ENCODE measurements at regions not wholly inside any gene's neighbourhood (a gene's known extent, or its start where the extent isn't known, plus 50 kb on each side); places are given as distances from the start of the nearest gene placed in this dataset.
"Not testable (repeated sequence)": the region's sequence is repeated elsewhere in the genome, so short reads cannot be mapped to it uniquely, and the experiment has no call there.

DNA sequence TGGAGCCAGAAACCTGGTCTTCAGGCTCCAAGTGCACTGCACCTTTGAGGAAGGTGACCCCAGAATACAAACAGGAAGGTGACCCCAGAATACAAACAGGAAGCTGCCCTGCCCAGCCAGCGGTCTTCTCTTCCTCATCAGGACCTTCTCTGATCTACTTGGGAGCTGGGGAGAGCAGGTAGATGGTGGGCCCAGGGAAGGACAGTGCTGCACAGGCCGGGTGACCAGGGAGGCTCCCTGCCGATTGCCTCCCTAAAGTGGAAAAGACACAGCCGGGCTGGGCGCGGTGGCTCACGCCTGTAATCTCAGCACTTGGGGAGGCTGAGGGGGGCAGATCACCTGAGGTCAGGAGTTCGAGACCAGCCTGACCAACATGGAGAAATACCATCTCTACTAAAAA is 151.8 kb upstream of the CHST15 start:
- peaks cover 0 to 5% of the 10 kb centered on the region in 2 donors for H3K27me3 Mint-ChIP-seq
- no peak overlapping the region for H3K4me3 ChIP-seq (ENCODE audit: control insufficient read depth in 1 of 2, extremely low read depth in 1 of 2, low read length in 1 of 2)
- no peak overlapping the region for H3K4me3 Mint-ChIP-seq
- H3K36me3 Mint-ChIP-seq, result no peaks in the 10 kb centered on the region
- H3K27ac Mint-ChIP-seq, result no peak overlapping the region
- ChIA-PET POLR2A (no interaction called here), CTCF (no interaction called here)
- 100% methylated on average over 1 of the region's 8 CpGs for WGBS (ENCODE audit: insufficient coverage)
- peaks cover 0 to 22% of the 10 kb centered on the region in 2 experiments for H3K27me3 ChIP-seq (replicated peaks in 1 of 2; ENCODE audit: control insufficient read depth in 2 of 2, extremely low read depth in 1 of 2, insufficient read depth in 2 of 2, low read length in 1 of 2)
- H3K4me1 ChIP-seq (ENCODE audit: control insufficient read depth in 1 of 2, extremely low read depth in 1 of 2, insufficient read depth in 2 of 2, low read length in 2 of 2), result no peaks in the 10 kb centered on the region
- H3K9me3 ChIP-seq, result no peaks in the 10 kb centered on the region
- no peaks in the 10 kb centered on the region for H3K4me1 Mint-ChIP-seq
- ATAC-seq (replicated peaks in 1 of 4) (no peak), DNase-seq (no peak)
- H3K27ac ChIP-seq (ENCODE audit: low read length), result no peak overlapping the region
- H3K9me3 Mint-ChIP-seq, result no peaks in the 10 kb centered on the region
- no peaks in the 10 kb centered on the region for H3K36me3 ChIP-seq (ENCODE audit: control insufficient read depth in 2 of 2, extremely low read depth in 1 of 2, insufficient read depth in 1 of 2, low read length in 1 of 2)

DNA sequence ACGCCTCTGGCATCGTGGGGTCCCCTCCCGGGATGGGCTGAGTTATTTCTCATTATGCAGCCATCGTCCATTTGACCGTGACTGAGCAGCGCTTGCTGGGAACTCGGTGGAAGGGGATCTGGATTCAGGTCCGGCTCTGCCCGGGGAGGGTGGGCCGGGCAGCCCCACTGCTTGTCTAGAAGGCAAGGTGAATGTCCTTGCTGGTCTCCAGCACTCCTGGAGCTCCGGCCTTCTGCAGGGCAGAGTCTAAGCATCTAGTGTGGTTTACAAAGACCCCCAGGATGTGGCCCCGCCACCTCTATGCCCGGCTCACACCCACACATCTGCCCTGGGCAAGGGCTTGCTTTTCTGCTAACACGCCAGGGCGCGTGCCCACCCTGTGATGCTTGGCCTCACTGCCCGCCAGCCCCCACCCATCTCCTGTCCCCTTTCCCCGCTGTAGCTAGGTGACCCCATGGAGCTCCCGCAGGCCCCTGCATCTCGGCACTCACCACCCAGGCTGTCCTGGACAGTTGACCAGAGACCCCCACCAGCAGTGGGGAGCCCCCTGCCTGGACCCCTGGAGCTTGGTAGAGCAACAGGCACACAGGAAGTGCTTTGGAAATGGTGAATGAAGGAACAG is 151.0 kb upstream of the CHST15 start:
- no peaks in the 10 kb centered on the region for H3K36me3 Mint-ChIP-seq
- H3K27ac Mint-ChIP-seq, result no peak overlapping the region
- H3K27me3 ChIP-seq (replicated peaks in 1 of 2; ENCODE audit: control insufficient read depth in 2 of 2, extremely low read depth in 1 of 2, insufficient read depth in 2 of 2, low read length in 1 of 2), result peaks cover 0 to 19% of the 10 kb centered on the region in 2 experiments
- WGBS (ENCODE audit: insufficient coverage), result 77% methylated on average over 15 of the region's 20 CpGs
- DNase-seq, result no peak
- no peak overlapping the region for H3K4me3 Mint-ChIP-seq
- no peaks in the 10 kb centered on the region for H3K9me3 Mint-ChIP-seq
- ATAC-seq (replicated peaks in 1 of 4), result no peak
- no peak overlapping the region for H3K4me3 ChIP-seq (ENCODE audit: control insufficient read depth in 1 of 2, extremely low read depth in 1 of 2, low read length in 1 of 2)
- H3K4me1 ChIP-seq (ENCODE audit: control insufficient read depth in 1 of 2, extremely low read depth in 1 of 2, insufficient read depth in 2 of 2, low read length in 2 of 2), result no peaks in the 10 kb centered on the region
- no peaks in the 10 kb centered on the region for H3K9me3 ChIP-seq
- CTCF ChIA-PET, result no interaction called here
- no peak overlapping the region for H3K27ac ChIP-seq (ENCODE audit: low read length)
- no peaks in the 10 kb centered on the region for H3K4me1 Mint-ChIP-seq
- peaks cover 0 to 3% of the 10 kb centered on the region in 2 donors for H3K27me3 Mint-ChIP-seq
- POLR2A ChIA-PET, result no interaction called here
- no peaks in the 10 kb centered on the region for H3K36me3 ChIP-seq (ENCODE audit: control insufficient read depth in 2 of 2, extremely low read depth in 1 of 2, insufficient read depth in 1 of 2, low read length in 1 of 2)

DNA sequence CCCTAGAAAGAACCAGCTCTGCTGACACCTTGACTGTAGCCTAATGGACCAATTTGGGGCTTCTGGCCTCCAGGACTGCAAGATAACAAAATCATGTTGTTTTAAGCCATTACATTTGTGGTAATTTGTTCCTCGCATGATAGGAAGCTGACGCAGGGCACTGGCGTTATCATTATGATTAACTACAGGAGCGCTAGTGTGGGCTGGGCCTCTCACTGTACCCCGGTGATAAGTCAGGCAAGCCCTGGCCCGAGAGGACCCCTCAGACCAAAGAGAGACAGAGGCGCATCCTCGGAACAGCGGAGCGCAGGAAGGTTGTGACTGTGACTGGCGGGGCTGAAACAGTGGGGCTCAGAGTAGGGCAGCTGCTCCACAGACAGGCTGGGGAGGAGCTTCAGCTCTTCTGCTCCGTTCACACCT is 150.3 kb upstream of the CHST15 start:
- ATAC-seq (replicated peaks in 1 of 4) (no peak), DNase-seq (no peak)
- Mint-ChIP-seq H3K36me3 (no peaks in the 10 kb centered on the region), H3K4me1 (no peaks in the 10 kb centered on the region), H3K27me3 (peaks cover 0 to 3% of the 10 kb centered on the region in 2 donors), H3K27ac (no peak overlapping the region), H3K4me3 (no peak overlapping the region), H3K9me3 (no peaks in the 10 kb centered on the region)
- CTCF ChIA-PET, result no interaction called here
- Histone ChIP-seq H3K9me3 (no peaks in the 10 kb centered on the region), H3K4me1 (ENCODE audit: control insufficient read depth in 1 of 2, extremely low read depth in 1 of 2, insufficient read depth in 2 of 2, low read length in 2 of 2) (no peaks in the 10 kb centered on the region), H3K27me3 (replicated peaks in 1 of 2; ENCODE audit: control insufficient read depth in 2 of 2, extremely low read depth in 1 of 2, insufficient read depth in 2 of 2, low read length in 1 of 2) (peaks cover 0 to 15% of the 10 kb centered on the region in 2 experiments), H3K27ac (ENCODE audit: low read length) (no peak overlapping the region), H3K4me3 (ENCODE audit: control insufficient read depth in 1 of 2, extremely low read depth in 1 of 2, low read length in 1 of 2) (no peak overlapping the region), H3K36me3 (ENCODE audit: control insufficient read depth in 2 of 2, extremely low read depth in 1 of 2, insufficient read depth in 1 of 2, low read length in 1 of 2) (no peaks in the 10 kb centered on the region)
- POLR2A ChIA-PET, result no interaction called here
- WGBS (ENCODE audit: insufficient coverage), result 79% methylated on average over 12 of the region's 12 CpGs

DNA sequence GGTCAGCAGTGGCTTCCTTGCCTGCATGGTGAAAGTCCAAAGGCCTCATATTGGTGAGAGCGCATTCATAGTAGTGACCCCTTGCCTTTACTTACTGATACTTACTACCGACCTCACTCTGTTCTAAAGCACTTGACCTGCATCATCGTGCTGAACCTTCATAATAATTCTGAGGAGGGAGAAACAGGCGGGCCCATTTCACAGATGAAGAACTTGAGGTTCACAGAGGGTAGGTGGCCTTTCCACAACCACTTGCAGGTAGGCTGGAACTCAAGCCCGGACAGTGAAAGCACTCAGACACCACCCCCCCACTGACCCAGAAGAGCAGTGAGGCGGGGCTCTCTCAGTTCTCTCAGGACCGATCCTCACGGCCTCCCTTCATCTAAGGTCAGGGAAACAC is 149.4 kb upstream of the CHST15 start:
- H3K4me1 Mint-ChIP-seq, result no peaks in the 10 kb centered on the region
- Histone ChIP-seq H3K9me3 (no peaks in the 10 kb centered on the region), H3K4me1 (ENCODE audit: control insufficient read depth in 1 of 2, extremely low read depth in 1 of 2, insufficient read depth in 2 of 2, low read length in 2 of 2) (no peaks in the 10 kb centered on the region), H3K36me3 (ENCODE audit: control insufficient read depth in 2 of 2, extremely low read depth in 1 of 2, insufficient read depth in 1 of 2, low read length in 1 of 2) (no peaks in the 10 kb centered on the region), H3K4me3 (ENCODE audit: control insufficient read depth in 1 of 2, extremely low read depth in 1 of 2, low read length in 1 of 2) (no peak overlapping the region), H3K27me3 (replicated peaks in 1 of 2; ENCODE audit: control insufficient read depth in 2 of 2, extremely low read depth in 1 of 2, insufficient read depth in 2 of 2, low read length in 1 of 2) (peaks cover 0 to 13% of the 10 kb centered on the region in 2 experiments), H3K27ac (ENCODE audit: low read length) (no peak overlapping the region)
- no peak for DNase-seq
- H3K36me3 Mint-ChIP-seq, result no peaks in the 10 kb centered on the region
- peaks cover 0 to 3% of the 10 kb centered on the region in 2 donors for H3K27me3 Mint-ChIP-seq
- H3K9me3 Mint-ChIP-seq, result no peaks in the 10 kb centered on the region
- ATAC-seq (replicated peaks in 1 of 4), result no peak
- ChIA-PET CTCF (no interaction called here), POLR2A (no interaction called here)
- H3K27ac Mint-ChIP-seq, result no peak overlapping the region
- WGBS (ENCODE audit: insufficient coverage), result no CpG with 5 or more reads among the region's 8 CpGs
- no peak overlapping the region for H3K4me3 Mint-ChIP-seq

DNA sequence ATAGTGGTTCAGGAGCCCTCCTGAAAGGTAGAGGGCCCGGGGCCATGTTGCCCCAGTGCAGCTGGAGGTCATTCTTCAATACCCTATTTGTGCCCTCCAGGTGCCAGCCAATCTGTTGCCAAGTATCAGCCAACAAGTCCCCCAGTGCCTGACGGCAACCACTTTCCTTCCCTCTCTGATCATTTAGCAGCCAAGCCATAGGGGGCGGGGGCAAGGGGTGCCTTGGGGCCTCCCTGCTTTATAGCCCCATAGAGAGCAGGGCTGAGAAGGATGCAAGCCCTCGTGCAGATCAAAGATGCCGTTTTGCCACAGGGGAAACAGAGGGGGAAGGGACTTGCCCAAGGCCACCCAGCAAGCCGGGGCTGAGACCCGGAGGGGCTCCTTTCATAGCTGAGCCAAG is 149.0 kb upstream of the CHST15 start:
- H3K27me3 ChIP-seq (replicated peaks in 1 of 2; ENCODE audit: control insufficient read depth in 2 of 2, extremely low read depth in 1 of 2, insufficient read depth in 2 of 2, low read length in 1 of 2), result peaks cover 0 to 13% of the 10 kb centered on the region in 2 experiments
- H3K27me3 Mint-ChIP-seq, result peaks cover 0 to 3% of the 10 kb centered on the region in 2 donors
- no peaks in the 10 kb centered on the region for H3K4me1 Mint-ChIP-seq
- ATAC-seq (replicated peaks in 1 of 4) (no peak), DNase-seq (no peak)
- CTCF ChIA-PET, result no interaction called here
- H3K36me3 Mint-ChIP-seq, result no peaks in the 10 kb centered on the region
- no peaks in the 10 kb centered on the region for H3K9me3 ChIP-seq
- no peak overlapping the region for H3K27ac ChIP-seq (ENCODE audit: low read length)
- no peak overlapping the region for H3K27ac Mint-ChIP-seq
- H3K9me3 Mint-ChIP-seq, result no peaks in the 10 kb centered on the region
- 71% methylated on average over 3 of the region's 7 CpGs for WGBS (ENCODE audit: insufficient coverage)
- H3K4me1 ChIP-seq (ENCODE audit: control insufficient read depth in 1 of 2, extremely low read depth in 1 of 2, insufficient read depth in 2 of 2, low read length in 2 of 2), result no peaks in the 10 kb centered on the region
- H3K4me3 ChIP-seq (ENCODE audit: control insufficient read depth in 1 of 2, extremely low read depth in 1 of 2, low read length in 1 of 2), result no peak overlapping the region
- POLR2A ChIA-PET, result no interaction called here
- no peak overlapping the region for H3K4me3 Mint-ChIP-seq
- no peaks in the 10 kb centered on the region for H3K36me3 ChIP-seq (ENCODE audit: control insufficient read depth in 2 of 2, extremely low read depth in 1 of 2, insufficient read depth in 1 of 2, low read length in 1 of 2)

DNA sequence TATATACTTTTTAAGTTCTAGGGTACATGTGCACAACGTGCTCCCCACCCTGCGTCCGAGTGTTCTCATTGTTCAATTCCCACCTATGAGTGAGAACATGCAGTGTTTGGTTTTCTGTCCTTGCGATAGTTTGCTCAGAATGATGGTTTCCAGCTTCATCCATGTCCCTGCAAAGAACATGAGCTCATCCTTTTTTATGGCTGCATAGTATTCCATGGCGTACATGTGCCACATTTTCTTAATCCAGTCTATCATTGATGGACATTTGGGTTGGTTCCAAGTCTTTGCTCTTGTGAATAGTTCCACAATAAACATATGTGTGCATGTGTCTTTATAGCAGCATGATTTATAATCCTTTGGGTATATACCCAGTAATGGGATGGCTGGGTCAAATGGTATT is 148.1 kb upstream of the CHST15 start:
- POLR2A ChIA-PET, result interaction anchor here in 1 of 2 donors (0.7 kb wide), 1 partner anchor 16 kb away, joined by 3 read pairs; no protein-coding TSS in a partner anchor
- H3K36me3 Mint-ChIP-seq; H3K4me3 Mint-ChIP-seq; ATAC-seq (replicated peaks in 1 of 4); H3K36me3 ChIP-seq (ENCODE audit: control insufficient read depth in 2 of 2, extremely low read depth in 1 of 2, insufficient read depth in 1 of 2, low read length in 1 of 2); CTCF ChIA-PET; H3K9me3 ChIP-seq; DNase-seq; H3K9me3 Mint-ChIP-seq; H3K4me1 Mint-ChIP-seq; H3K27ac Mint-ChIP-seq; H3K27ac ChIP-seq (ENCODE audit: low read length); H3K4me1 ChIP-seq (ENCODE audit: control insufficient read depth in 1 of 2, extremely low read depth in 1 of 2, insufficient read depth in 2 of 2, low read length in 2 of 2); H3K4me3 ChIP-seq (ENCODE audit: control insufficient read depth in 1 of 2, extremely low read depth in 1 of 2, low read length in 1 of 2); H3K27me3 Mint-ChIP-seq: not testable (repeated sequence)
- whole genome bisulfite sequencing (ENCODE audit: insufficient coverage), result no CpG with 5 or more reads among the region's 5 CpGs
- peaks cover 0 to 13% of the 10 kb centered on the region in 2 experiments for H3K27me3 ChIP-seq (replicated peaks in 1 of 2; ENCODE audit: control insufficient read depth in 2 of 2, extremely low read depth in 1 of 2, insufficient read depth in 2 of 2, low read length in 1 of 2)

DNA sequence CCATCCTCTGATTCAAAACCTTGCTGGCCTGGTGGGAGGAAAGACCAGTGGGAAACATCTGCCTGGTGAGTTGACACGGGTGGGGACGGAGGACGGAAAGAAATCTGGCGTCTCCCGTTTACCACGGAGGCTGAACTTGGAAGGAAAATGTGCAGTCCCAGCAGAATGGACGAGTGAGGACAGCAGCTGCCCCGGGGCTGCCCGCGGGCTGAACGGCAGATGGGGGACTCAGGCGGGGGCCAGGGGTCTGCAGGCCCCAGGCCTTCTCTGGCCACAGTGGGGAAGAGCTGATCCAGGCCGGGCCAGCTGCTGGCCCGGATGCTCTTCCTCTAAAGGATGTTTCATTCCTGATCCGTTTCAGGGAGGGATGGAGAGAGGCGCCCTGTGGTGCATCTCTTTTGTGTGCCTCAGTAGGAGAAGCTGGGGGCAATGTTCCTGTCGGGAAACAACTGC is 147.5 kb upstream of the CHST15 start:
- ATAC-seq (replicated peaks in 1 of 4) (no peak), DNase-seq (no peak)
- no peak overlapping the region for H3K4me3 ChIP-seq (ENCODE audit: control insufficient read depth in 1 of 2, extremely low read depth in 1 of 2, low read length in 1 of 2)
- H3K36me3 ChIP-seq (ENCODE audit: control insufficient read depth in 2 of 2, extremely low read depth in 1 of 2, insufficient read depth in 1 of 2, low read length in 1 of 2), result no peaks in the 10 kb centered on the region
- Mint-ChIP-seq H3K27ac (no peak overlapping the region), H3K27me3 (peaks cover 0 to 3% of the 10 kb centered on the region in 2 donors), H3K4me3 (no peak overlapping the region), H3K4me1 (no peaks in the 10 kb centered on the region), H3K36me3 (no peaks in the 10 kb centered on the region), H3K9me3 (no peaks in the 10 kb centered on the region)
- H3K27ac ChIP-seq (ENCODE audit: low read length), result no peak overlapping the region
- no peaks in the 10 kb centered on the region for H3K9me3 ChIP-seq
- POLR2A ChIA-PET, result interaction anchor here in 1 of 2 donors (0.7 kb wide), 1 partner anchor 15 kb away, joined by 3 read pairs; no protein-coding TSS in a partner anchor
- 95% methylated on average over 15 of the region's 17 CpGs for WGBS (ENCODE audit: insufficient coverage)
- CTCF ChIA-PET, result no interaction called here
- no peaks in the 10 kb centered on the region for H3K4me1 ChIP-seq (ENCODE audit: control insufficient read depth in 1 of 2, extremely low read depth in 1 of 2, insufficient read depth in 2 of 2, low read length in 2 of 2)
- peaks cover 0 to 12% of the 10 kb centered on the region in 2 experiments for H3K27me3 ChIP-seq (replicated peaks in 1 of 2; ENCODE audit: control insufficient read depth in 2 of 2, extremely low read depth in 1 of 2, insufficient read depth in 2 of 2, low read length in 1 of 2)

All from T-cell (primary cell).